ENCODE measurements at regions not wholly inside any gene's neighbourhood (a gene's known extent, or its start where the extent isn't known, plus 50 kb on each side); places are given as distances from the start of the nearest gene placed in this dataset.

DNA sequence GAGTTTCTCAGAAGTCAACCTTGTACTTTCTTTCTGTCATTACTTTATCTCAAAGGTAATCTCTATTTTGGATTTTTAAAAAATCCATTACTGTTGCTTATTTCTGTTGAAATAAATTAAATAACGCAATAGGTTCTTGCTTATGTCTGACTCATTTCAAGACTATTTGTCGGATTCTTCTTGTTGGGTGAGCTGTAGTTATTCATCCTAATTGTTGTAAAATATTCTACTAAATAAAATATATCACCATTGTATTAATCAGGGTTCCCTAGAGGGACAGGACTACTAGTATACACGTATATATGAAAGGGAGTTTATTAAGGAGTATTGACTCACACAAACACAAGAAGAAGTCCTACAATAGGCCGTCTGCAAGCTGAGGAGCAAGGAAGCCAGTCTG, 403.9 kb upstream of the CYRIA start:
- Histone ChIP-seq H3K9me2 (ENCODE audit: insufficient read depth) (no peaks in the 10 kb centered on the region), H2AFZ (ENCODE audit: low read depth, low read length, poor library complexity, severe bottlenecking) (no peak overlapping the region), H3K9me3 (ENCODE audit: control insufficient read depth in 1 of 2, insufficient read depth in 1 of 2, low read depth in 1 of 2, low read length in 2 of 2) (no peaks in the 10 kb centered on the region), H3K27ac (ENCODE audit: low read depth, low read length) (no peak overlapping the region), H3K27me3 (ENCODE audit: insufficient read depth, low read length) (no peaks in the 10 kb centered on the region), H3K9ac (ENCODE audit: low read length) (no peak overlapping the region), H3K4me2 (ENCODE audit: low read length) (no peak overlapping the region), H3K4me3 (replicated peaks in 1 of 2; ENCODE audit: low read depth in 1 of 2, low read length in 2 of 2) (no peak overlapping the region), H4K20me1 (ENCODE audit: insufficient read depth) (no peaks in the 10 kb centered on the region), H3K36me3 (ENCODE audit: control insufficient read depth in 1 of 2, insufficient read depth in 2 of 2, low read length in 2 of 2) (no peaks in the 10 kb centered on the region), H3K79me2 (ENCODE audit: insufficient read depth, low read length) (no peaks in the 10 kb centered on the region), H3K4me1 (ENCODE audit: control insufficient read depth in 1 of 2, insufficient read depth in 2 of 2, low read length in 2 of 2) (no peaks in the 10 kb centered on the region)
- no peak for DNase-seq (ENCODE audit: low read depth, low spot score)
- POLR2A ChIA-PET, result no interaction called here
- CTCF ChIA-PET, result no interaction called here
- RAD21 ChIA-PET (ENCODE audit: low non-redundant PET in 1 of 2, low total read pairs in 2 of 2, uncharacterized antibody in 2 of 2, unreplicated experiment in 2 of 2), result no interaction called here
- no peak for ATAC-seq
- TF ChIP-seq EZH2 (IDR thresholded peaks at IDR 0.05) (no peak), SRF (IDR thresholded peaks at IDR 0.05; ENCODE audit: low read depth) (no peak), CBX3 (IDR thresholded peaks at IDR 0.05; ENCODE audit: low read depth) (no peak), ELF1 (IDR thresholded peaks at IDR 0.05; ENCODE audit: borderline replicate concordance, low read depth) (no peak), SIN3A (IDR thresholded peaks at IDR 0.05; ENCODE audit: low read depth) (no peak), ZNF274 (IDR thresholded peaks at IDR 0.05; ENCODE audit: low read depth, low read length) (no peak), POLR2AphosphoS5 (IDR thresholded peaks at IDR 0.05; ENCODE audit: low read depth, low read length) (no peak), EGR1 (IDR thresholded peaks at IDR 0.05; ENCODE audit: low read depth) (no peak), RAD21 (IDR thresholded peaks at IDR 0.05; ENCODE audit: low read depth) (no peak), ZFX (IDR thresholded peaks at IDR 0.05) (no peak), YY1 (IDR thresholded peaks at IDR 0.05; ENCODE audit: extremely low read depth, insufficient replicate concordance, low read depth, low read length) (no peak), EZH2phosphoT487 (IDR thresholded peaks at IDR 0.05; ENCODE audit: borderline replicate concordance) (no peak), TCF7L2 (IDR thresholded peaks at IDR 0.05; ENCODE audit: borderline replicate concordance, extremely low read depth, insufficient read depth, insufficient read length) (no peak), FOSL1 (IDR thresholded peaks at IDR 0.05; ENCODE audit: low read depth) (no peak), JUND (IDR thresholded peaks at IDR 0.05) (no peak)
- TF ChIP-seq, protein P1, sequence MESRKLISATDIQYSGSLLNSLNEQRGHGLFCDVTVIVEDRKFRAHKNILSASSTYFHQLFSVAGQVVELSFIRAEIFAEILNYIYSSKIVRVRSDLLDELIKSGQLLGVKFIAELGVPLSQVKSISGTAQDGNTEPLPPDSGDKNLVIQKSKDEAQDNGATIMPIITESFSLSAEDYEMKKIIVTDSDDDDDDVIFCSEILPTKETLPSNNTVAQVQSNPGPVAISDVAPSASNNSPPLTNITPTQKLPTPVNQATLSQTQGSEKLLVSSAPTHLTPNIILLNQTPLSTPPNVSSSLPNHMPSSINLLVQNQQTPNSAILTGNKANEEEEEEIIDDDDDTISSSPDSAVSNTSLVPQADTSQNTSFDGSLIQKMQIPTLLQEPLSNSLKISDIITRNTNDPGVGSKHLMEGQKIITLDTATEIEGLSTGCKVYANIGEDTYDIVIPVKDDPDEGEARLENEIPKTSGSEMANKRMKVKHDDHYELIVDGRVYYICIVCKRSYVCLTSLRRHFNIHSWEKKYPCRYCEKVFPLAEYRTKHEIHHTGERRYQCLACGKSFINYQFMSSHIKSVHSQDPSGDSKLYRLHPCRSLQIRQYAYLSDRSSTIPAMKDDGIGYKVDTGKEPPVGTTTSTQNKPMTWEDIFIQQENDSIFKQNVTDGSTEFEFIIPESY (IDR thresholded peaks at IDR 0.05; ENCODE audit: extremely low read depth, insufficient replicate concordance, low read length), result no peak
- TF ChIP-seq, protein P2, sequence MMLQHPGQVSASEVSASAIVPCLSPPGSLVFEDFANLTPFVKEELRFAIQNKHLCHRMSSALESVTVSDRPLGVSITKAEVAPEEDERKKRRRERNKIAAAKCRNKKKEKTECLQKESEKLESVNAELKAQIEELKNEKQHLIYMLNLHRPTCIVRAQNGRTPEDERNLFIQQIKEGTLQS (IDR thresholded peaks at IDR 0.05), result no peak
- TF ChIP-seq, protein P3, sequence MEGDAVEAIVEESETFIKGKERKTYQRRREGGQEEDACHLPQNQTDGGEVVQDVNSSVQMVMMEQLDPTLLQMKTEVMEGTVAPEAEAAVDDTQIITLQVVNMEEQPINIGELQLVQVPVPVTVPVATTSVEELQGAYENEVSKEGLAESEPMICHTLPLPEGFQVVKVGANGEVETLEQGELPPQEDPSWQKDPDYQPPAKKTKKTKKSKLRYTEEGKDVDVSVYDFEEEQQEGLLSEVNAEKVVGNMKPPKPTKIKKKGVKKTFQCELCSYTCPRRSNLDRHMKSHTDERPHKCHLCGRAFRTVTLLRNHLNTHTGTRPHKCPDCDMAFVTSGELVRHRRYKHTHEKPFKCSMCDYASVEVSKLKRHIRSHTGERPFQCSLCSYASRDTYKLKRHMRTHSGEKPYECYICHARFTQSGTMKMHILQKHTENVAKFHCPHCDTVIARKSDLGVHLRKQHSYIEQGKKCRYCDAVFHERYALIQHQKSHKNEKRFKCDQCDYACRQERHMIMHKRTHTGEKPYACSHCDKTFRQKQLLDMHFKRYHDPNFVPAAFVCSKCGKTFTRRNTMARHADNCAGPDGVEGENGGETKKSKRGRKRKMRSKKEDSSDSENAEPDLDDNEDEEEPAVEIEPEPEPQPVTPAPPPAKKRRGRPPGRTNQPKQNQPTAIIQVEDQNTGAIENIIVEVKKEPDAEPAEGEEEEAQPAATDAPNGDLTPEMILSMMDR (IDR thresholded peaks at IDR 0.05 in 2 of 3, conservative IDR thresholded peaks at IDR 0.05 in 1 of 3; ENCODE audit: borderline replicate concordance in 1 of 3, insufficient read depth in 1 of 3, low read depth in 2 of 3, low read length in 2 of 3), result no peak
- TF ChIP-seq, protein P4, sequence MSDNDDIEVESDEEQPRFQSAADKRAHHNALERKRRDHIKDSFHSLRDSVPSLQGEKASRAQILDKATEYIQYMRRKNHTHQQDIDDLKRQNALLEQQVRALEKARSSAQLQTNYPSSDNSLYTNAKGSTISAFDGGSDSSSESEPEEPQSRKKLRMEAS (IDR thresholded peaks at IDR 0.05), result no peak
- intact Hi-C loops (cut with micrococcal nuclease), result no loop called here
- no TSS peak for BruUV-seq (replicated peaks)

Data from HCT116 (cell line).